ENCODE measurements at regions not wholly inside any gene's neighbourhood (a gene's known extent, or its start where the extent isn't known, plus 50 kb on each side); places are given as distances from the start of the nearest gene placed in this dataset.

DNA sequence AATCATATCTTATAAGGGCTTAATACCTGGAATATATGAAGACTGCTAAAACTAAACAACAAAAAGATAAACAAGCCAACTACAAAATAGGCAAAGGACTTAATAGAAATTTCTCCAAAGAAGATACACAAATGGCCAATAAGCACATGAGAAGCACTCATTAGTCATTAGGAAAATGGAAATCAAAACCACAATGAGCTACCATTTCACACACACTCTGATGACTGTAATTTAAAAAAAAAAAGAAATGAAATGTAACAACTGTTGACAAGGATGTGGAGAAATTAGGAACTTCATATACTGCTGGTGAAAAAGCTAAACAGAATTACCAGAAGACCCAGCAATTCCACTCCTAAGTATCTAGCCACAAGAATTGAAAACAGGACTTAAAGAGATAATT lies 374.2 kb upstream of the ZP4 start:
- TF ChIP-seq EZH2 (optimal IDR thresholded peaks at IDR 0.05; ENCODE audit: low read depth, low read length): no peak
- TF ChIP-seq, protein P1, sequence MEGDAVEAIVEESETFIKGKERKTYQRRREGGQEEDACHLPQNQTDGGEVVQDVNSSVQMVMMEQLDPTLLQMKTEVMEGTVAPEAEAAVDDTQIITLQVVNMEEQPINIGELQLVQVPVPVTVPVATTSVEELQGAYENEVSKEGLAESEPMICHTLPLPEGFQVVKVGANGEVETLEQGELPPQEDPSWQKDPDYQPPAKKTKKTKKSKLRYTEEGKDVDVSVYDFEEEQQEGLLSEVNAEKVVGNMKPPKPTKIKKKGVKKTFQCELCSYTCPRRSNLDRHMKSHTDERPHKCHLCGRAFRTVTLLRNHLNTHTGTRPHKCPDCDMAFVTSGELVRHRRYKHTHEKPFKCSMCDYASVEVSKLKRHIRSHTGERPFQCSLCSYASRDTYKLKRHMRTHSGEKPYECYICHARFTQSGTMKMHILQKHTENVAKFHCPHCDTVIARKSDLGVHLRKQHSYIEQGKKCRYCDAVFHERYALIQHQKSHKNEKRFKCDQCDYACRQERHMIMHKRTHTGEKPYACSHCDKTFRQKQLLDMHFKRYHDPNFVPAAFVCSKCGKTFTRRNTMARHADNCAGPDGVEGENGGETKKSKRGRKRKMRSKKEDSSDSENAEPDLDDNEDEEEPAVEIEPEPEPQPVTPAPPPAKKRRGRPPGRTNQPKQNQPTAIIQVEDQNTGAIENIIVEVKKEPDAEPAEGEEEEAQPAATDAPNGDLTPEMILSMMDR (IDR thresholded peaks at IDR 0.05; ENCODE audit: low read length): no peak

Measured in MM.1S (cell line).